ENCODE measurements at regions not wholly inside any gene's neighbourhood (a gene's known extent, or its start where the extent isn't known, plus 50 kb on each side); places are given as distances from the start of the nearest gene placed in this dataset.
"Not testable (repeated sequence)": the region's sequence is repeated elsewhere in the genome, so short reads cannot be mapped to it uniquely, and the experiment has no call there.

- no peak for FAIRE-seq
Measured at GRCh38 chr14:71441126-71441525, 491.1 kb upstream of the RGS6 start.

- no peak for FAIRE-seq
Measured at GRCh38 chr14:71444030-71444822, 488.0 kb upstream of the RGS6 start.

GRCh38 chr14:71448431-71449315 lies 483.6 kb upstream of the RGS6 start:
- FAIRE-seq = no peak

- FAIRE-seq = no peak
Measured at GRCh38 chr14:71449316-71450055, 482.7 kb upstream of the RGS6 start.

- FAIRE-seq = no peak
Measured at GRCh38 chr14:71451501-71451900, 480.7 kb upstream of the RGS6 start.

GRCh38 chr14:71452539-71452938 lies 479.7 kb upstream of the RGS6 start:
- no peak for FAIRE-seq

- FAIRE-seq = peak; percentile 37
Measured at GRCh38 chr14:71452987-71453386, 479.2 kb upstream of the RGS6 start.

- no peak for FAIRE-seq
Measured at GRCh38 chr14:71454010-71454409, 478.2 kb upstream of the RGS6 start.

GRCh38 chr14:71454513-71455332 lies 477.5 kb upstream of the RGS6 start:
- no peak for FAIRE-seq

GRCh38 chr14:71460091-71460490 lies 472.1 kb upstream of the RGS6 start:
- no peak for FAIRE-seq

- not testable (repeated sequence) for FAIRE-seq
Measured at GRCh38 chr14:71461617-71462016, 470.6 kb upstream of the RGS6 start.

- no peak for FAIRE-seq
Measured at GRCh38 chr14:71463807-71464206, 468.4 kb upstream of the RGS6 start.

- no peak for FAIRE-seq
Measured at GRCh38 chr14:71464840-71465239, 467.4 kb upstream of the RGS6 start.

GRCh38 chr14:71465316-71465715 lies 466.9 kb upstream of the RGS6 start:
- FAIRE-seq = no peak

- no peak for FAIRE-seq
Measured at GRCh38 chr14:71466251-71466650, 466.0 kb upstream of the RGS6 start.

- no peak for FAIRE-seq
Measured at GRCh38 chr14:71466946-71467345, 465.3 kb upstream of the RGS6 start.

GRCh38 chr14:71467361-71467811 lies 464.8 kb upstream of the RGS6 start:
- FAIRE-seq = no peak

GRCh38 chr14:71468701-71469100 lies 463.5 kb upstream of the RGS6 start:
- FAIRE-seq = no peak

- no peak for FAIRE-seq
Measured at GRCh38 chr14:71469643-71470335, 462.4 kb upstream of the RGS6 start.

- FAIRE-seq = no peak
Measured at GRCh38 chr14:71471634-71472355, 460.4 kb upstream of the RGS6 start.

Measured in endometrium (tissue), 2 donors.